GM12801 (cell line): ENCODE measurements at regions not wholly inside any gene's neighbourhood (a gene's known extent, or its start where the extent isn't known, plus 50 kb on each side); places are given as distances from the start of the nearest gene placed in this dataset.

ENCODE experiments used
- TF ChIP-seq, protein P1 (sequence below): IDR thresholded peaks from one replicate; pipeline ENCODE4 v1.5.1; 2011; ENCODE audit warnings: control low read depth; ENCODE audit not compliant: insufficient read length; ENCODE audit errors: extremely low read depth

DNA sequence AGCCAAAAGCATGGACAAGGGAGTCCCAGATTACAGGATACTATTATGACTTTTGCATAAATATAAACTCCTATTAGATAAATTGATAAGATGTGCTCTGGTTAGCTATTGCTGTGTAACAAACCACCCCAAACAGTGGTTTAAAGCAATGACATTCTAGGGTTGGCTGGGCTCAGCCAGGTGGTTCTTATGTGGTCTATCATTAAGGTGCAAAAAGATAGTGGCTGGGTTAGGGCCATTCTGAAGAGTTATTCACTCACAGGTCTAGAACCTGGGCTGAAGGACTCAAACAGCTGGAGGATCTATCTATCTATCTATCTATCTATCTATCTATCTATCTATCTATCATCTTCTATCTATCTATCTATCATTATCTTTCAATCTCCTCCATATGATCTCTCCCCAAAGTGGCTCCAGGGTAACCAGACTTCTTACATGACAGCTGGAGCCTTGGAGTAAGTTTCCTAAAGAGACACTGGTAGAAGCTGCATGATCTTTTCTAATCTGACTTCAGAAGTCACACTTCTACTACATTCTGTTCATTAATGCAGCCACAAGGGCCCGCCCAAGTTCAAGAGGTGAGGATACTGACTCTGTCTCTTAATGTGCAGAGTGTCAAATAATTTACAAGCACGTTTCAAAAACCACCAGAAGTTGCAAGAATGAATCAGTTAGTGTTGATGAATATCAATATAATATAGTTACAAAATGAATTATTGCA is 74.9 kb upstream of the XCR1 start:
- TF ChIP-seq, protein P1, sequence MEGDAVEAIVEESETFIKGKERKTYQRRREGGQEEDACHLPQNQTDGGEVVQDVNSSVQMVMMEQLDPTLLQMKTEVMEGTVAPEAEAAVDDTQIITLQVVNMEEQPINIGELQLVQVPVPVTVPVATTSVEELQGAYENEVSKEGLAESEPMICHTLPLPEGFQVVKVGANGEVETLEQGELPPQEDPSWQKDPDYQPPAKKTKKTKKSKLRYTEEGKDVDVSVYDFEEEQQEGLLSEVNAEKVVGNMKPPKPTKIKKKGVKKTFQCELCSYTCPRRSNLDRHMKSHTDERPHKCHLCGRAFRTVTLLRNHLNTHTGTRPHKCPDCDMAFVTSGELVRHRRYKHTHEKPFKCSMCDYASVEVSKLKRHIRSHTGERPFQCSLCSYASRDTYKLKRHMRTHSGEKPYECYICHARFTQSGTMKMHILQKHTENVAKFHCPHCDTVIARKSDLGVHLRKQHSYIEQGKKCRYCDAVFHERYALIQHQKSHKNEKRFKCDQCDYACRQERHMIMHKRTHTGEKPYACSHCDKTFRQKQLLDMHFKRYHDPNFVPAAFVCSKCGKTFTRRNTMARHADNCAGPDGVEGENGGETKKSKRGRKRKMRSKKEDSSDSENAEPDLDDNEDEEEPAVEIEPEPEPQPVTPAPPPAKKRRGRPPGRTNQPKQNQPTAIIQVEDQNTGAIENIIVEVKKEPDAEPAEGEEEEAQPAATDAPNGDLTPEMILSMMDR = no peak

DNA sequence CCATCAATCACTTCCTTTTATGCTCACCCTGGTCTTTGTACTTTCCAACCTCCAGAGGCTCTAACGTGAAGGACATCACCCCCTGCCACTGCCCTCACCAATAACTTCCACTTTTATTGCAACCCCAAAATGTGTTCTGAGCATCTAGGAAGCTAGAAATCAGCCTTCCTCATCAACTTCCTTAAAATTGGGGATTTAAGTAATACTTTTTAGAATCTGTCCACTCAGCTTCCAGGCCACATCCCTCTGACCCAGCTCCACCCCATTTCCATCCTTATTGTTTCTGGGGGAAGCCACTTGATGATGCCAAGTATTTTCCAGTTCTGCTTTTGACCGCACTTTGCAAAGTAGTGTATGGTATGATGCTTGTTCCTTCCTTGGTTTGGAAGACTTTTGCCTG is 73.5 kb upstream of the XCR1 start:
- TF ChIP-seq, protein P1 = no peak

DNA sequence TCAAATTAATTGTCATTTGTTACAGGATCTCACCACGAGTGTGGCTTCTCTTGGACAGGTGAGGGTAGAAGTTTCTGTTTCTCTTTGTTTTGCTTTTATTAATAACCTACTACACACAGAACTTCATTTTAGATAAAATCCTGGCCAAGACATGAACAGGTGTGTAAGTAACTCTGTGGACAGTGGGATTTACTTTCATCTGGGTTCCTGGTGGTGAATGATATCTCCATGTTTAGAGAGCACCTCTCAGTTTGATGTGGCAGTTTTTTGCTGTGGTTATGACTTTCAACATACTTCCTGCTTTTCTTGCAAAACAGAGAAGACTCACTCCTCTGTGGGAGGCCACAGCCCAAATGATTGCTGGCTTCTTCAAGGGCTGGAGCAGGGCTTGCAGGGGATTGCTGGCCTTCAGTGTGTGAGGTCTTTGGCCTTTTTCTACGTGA is 71.1 kb upstream of the XCR1 start:
- TF ChIP-seq, protein P1 = no peak

DNA sequence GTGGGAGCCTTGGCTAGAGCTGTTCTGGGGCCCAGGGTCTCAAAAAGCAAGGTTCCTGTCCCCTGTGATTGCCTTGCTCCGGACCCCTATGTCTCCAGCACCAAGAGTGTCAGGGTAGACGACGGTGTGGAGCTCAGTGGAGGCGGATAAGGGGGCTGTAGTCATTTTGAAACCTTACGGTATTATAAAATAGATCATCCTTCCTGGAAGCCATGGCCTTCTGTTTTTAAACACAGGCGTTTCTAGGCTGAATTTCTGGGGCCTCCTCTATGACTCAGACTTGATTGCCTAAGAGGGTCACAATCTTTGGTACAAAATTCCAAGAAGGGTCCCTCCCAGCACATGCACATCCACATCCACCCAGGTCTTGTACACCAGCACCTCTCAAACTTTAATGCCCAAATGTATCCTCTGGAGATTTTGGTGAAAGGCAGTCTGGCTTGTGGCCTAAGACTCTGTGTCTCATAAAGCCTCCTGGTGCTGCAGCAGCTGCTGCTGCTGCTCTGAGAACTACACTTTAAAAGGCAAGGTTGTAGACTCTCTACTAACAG is 70.5 kb upstream of the XCR1 start:
- TF ChIP-seq, protein P1 = no peak

DNA sequence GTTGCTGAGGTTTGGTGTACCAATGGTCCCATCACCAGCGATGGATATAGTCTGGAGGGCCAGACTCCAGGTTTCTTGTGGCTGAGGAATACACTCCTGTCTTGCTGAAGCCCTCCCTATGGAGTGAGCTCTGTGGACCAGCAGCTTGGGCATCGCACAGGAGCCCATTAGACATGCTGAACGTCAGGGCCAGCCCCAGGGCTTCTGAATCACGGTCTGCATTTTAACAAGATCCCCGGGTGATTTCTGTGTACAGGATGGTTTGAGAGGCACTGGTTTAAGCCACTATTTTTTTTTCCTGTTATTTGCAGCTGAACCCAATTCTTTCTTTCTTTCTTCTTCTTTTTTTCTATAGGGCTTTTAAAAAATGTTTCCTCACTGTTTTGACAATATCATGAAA is 69.5 kb upstream of the XCR1 start:
- TF ChIP-seq, protein P1 = no peak

DNA sequence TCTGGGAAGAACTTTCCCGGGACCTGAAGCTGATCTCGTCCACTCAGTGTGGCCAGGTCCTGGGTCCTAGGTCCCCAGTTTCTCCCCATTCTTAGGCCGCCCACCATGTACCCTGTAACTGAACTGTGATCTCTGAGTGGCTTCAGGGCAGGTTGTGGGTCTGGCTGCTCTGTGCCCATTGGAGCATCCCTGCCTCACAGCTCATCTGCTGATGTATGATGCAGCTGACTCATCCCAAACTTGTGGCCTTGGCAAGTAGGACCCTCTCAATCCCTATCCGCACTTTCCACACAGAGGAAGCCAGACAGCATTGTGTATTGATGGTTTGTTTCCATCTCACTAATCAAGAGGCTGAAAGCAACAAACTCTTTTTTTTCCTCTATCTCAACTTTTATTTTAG is 69.1 kb upstream of the XCR1 start:
- TF ChIP-seq, protein P1 = no peak

DNA sequence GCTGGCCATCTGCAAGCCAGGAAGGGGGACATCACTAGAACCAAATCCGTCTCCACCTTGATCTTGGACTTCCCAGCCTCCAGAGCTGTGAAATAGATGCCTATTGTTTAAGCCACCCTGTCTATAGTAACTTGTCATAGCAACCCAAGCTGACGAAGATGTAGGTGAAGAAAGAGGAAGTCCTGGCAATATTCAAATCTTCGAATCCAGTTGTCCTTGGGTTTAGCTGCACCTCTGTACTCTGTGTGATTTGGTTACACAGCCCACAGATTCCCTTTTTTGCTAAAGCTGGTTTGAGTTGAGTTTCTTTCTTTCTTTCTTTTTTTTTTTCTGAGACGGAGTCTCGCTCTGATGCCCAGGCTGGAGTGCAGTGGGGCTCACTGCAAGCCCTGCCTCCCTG is 68.0 kb upstream of the XCR1 start:
- TF ChIP-seq, protein P1 = no peak

DNA sequence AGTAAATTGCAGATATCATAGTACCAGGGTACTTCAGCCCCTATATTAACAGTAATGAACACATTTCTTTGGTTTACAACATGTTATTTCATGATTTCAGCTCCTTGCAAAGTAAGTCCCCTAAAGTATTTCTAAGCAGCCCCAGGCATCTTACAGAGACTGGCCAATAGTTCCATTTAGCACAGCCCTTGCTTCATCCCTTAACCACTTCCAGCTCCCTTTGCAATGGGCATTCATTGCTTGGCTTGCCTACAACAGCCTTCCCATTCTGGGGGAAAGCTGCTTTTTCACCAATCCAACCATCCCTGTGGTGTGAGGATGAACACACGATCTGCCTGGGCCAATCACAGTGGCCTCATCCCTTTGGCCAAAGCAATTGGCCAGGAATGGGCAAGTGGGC is 67.2 kb upstream of the XCR1 start:
- TF ChIP-seq, protein P1 = no peak
